MM.1S (cell line): ENCODE measurements at regions not wholly inside any gene's neighbourhood (a gene's known extent, or its start where the extent isn't known, plus 50 kb on each side); places are given as distances from the start of the nearest gene placed in this dataset.

Source experiments
- DNase-seq: peaks from one replicate; pipeline ENCODE4 v3.0.0-alpha.2; 2015
- H2AFZ ChIP-seq: fragments of 300-600 bp; sonication (generic); 2 replicates; pipeline ENCODE4 v1.6.0; 2016; ENCODE audit warnings: antibody characterized with exemption, low read length
- H3F3A ChIP-seq: fragments of 300-600 bp; sonication (generic); 2 replicates; pipeline ENCODE4 v1.6.1; 2016; ENCODE audit warnings: mild to moderate bottlenecking, antibody characterized with exemption, low read length, moderate library complexity, mixed read lengths; ENCODE audit not compliant: insufficient read depth
- H3K27ac ChIP-seq: fragments of 300-600 bp; sonication (generic); 2 replicates; pipeline ENCODE4 v1.5.1; 2016; ENCODE audit warnings: mild to moderate bottlenecking, low read length
- H3K27me3 ChIP-seq: fragments of 300-600 bp; sonication (generic); replicated peaks from 2 replicates; pipeline ENCODE4 v1.6.0; 2016; ENCODE audit warnings: low read length; ENCODE audit not compliant: insufficient read depth
- H3K36me3 ChIP-seq: fragments of 300-600 bp; sonication (generic); replicated peaks from 2 replicates; pipeline ENCODE4 v1.6.1; 2016; ENCODE audit warnings: mild to moderate bottlenecking, low read length, mixed read lengths; ENCODE audit not compliant: insufficient read depth
- H3K4me1 ChIP-seq: fragments of 300-600 bp; sonication (generic); 2 replicates; pipeline ENCODE4 v1.6.1; 2016; ENCODE audit warnings: low read length, mixed read lengths
- H3K4me2 ChIP-seq: fragments of 300-600 bp; sonication (generic); 2 replicates; pipeline ENCODE4 v1.6.0; 2016; ENCODE audit warnings: low read depth, low read length
- H3K4me3 ChIP-seq: fragments of 300-600 bp; sonication (generic); 2 replicates; pipeline ENCODE4 v1.5.1; 2016; ENCODE audit warnings: low read length, mixed read lengths
- H3K79me2 ChIP-seq: fragments of 300-600 bp; sonication (generic); 2 replicates; pipeline ENCODE4 v1.6.1; 2016; ENCODE audit warnings: mixed run types, low read length, mixed read lengths
- H3K9ac ChIP-seq: fragments of 300-600 bp; sonication (generic); 2 replicates; pipeline ENCODE4 v1.6.1; 2016; ENCODE audit warnings: low read length, mixed read lengths
- H3K9me2 ChIP-seq: fragments of 300-600 bp; sonication (generic); replicated peaks from 2 replicates; pipeline ENCODE4 v1.6.1; 2016; ENCODE audit warnings: mild to moderate bottlenecking, low read length, mixed read lengths; ENCODE audit not compliant: insufficient read depth
- H3K9me3 ChIP-seq: fragments of 300-600 bp; sonication (generic); replicated peaks from 2 replicates; pipeline ENCODE4 v1.6.1; 2016; ENCODE audit warnings: mild to moderate bottlenecking, low read length, mixed read lengths; ENCODE audit not compliant: insufficient read depth
- H4K20me1 ChIP-seq: fragments of 300-600 bp; sonication (generic); 2 replicates; pipeline ENCODE4 v1.6.1; 2016; ENCODE audit warnings: mild to moderate bottlenecking, low read length, moderate library complexity, mixed read lengths; ENCODE audit not compliant: insufficient read depth
- EZH2 ChIP-seq: fragments of 300-600 bp; sonication (generic); optimal IDR thresholded peaks from 2 replicates; pipeline ENCODE3; 2017; ENCODE audit warnings: low read depth, mild to moderate bottlenecking, antibody characterized with exemption, low read length, mixed read lengths
- EZH2phosphoT487 ChIP-seq: fragments of 300-600 bp; sonication (generic); IDR thresholded peaks from 2 replicates; pipeline ENCODE4 v1.6.1; 2018; ENCODE audit warnings: antibody characterized with exemption, low read length
- TF ChIP-seq, protein P1 (sequence below): fragments of 300-600 bp; sonication (generic); IDR thresholded peaks from 2 replicates; pipeline ENCODE4 v1.5.1; 2016; ENCODE audit warnings: antibody characterized with exemption, low read length, mixed read lengths

DNA sequence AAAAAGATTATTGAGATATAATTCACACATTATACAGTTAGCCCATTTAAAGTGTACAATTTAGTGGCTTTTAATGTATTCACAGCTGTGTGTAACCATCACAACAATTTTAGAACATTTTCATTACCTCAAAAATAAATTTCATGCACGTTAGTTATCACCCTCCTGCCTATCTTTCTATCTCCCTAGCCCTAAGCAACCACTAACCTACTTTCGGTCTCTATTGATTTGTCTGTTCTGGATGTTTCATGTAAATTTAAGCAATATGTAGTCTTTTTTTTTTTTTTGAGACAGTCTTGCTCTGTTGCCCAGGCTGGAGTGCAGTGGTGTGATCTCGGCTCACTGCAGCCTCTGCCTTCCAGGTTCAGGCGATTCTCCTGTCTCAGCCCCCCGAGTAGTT, 439.4 kb downstream of the PCNX1 start:
- TF ChIP-seq EZH2phosphoT487 (no peak), EZH2 (no peak)
- TF ChIP-seq, protein P1, sequence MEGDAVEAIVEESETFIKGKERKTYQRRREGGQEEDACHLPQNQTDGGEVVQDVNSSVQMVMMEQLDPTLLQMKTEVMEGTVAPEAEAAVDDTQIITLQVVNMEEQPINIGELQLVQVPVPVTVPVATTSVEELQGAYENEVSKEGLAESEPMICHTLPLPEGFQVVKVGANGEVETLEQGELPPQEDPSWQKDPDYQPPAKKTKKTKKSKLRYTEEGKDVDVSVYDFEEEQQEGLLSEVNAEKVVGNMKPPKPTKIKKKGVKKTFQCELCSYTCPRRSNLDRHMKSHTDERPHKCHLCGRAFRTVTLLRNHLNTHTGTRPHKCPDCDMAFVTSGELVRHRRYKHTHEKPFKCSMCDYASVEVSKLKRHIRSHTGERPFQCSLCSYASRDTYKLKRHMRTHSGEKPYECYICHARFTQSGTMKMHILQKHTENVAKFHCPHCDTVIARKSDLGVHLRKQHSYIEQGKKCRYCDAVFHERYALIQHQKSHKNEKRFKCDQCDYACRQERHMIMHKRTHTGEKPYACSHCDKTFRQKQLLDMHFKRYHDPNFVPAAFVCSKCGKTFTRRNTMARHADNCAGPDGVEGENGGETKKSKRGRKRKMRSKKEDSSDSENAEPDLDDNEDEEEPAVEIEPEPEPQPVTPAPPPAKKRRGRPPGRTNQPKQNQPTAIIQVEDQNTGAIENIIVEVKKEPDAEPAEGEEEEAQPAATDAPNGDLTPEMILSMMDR = no peak
- Histone ChIP-seq H3K4me3 (no peak overlapping the region), H3K9me2 (no peaks in the 10 kb centered on the region), H3K27ac (no peak overlapping the region), H3K4me1 (no peaks in the 10 kb centered on the region), H3K36me3 (no peaks in the 10 kb centered on the region), H3K27me3 (no peaks in the 10 kb centered on the region), H3F3A (no peaks in the 10 kb centered on the region), H3K9me3 (no peaks in the 10 kb centered on the region), H3K4me2 (no peak overlapping the region), H4K20me1 (no peaks in the 10 kb centered on the region), H2AFZ (no peak overlapping the region), H3K9ac (no peak overlapping the region), H3K79me2 (peaks cover 30% of the 10 kb centered on the region)
- no peak for DNase-seq

DNA sequence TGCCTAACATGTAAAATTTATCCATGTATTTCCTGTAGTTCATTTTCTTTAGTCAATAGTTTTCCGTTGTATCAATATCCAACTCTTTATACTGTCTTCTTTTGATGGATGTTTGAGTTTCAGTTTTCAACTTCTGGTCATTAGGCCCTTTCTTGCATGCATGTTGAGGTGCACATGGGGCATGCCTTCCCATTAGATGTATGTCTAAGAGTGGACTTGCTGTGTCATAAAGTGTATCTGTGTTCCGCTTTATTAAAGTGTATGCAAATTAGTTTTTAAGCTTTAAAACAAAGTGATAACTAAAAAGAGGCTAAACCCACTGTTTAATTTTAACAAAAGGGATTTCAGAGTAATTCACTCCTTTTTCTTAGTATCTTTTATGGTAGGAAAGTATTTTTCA, 441.1 kb downstream of the PCNX1 start:
- H3K36me3 ChIP-seq = no peaks in the 10 kb centered on the region
- no peak overlapping the region for H3K27ac ChIP-seq
- no peak overlapping the region for H3K9ac ChIP-seq
- H3K9me2 ChIP-seq = no peaks in the 10 kb centered on the region
- H3K4me1 ChIP-seq = no peaks in the 10 kb centered on the region
- H3K4me3 ChIP-seq = no peak overlapping the region
- no peaks in the 10 kb centered on the region for H4K20me1 ChIP-seq
- H3K79me2 ChIP-seq = peaks cover 23% of the 10 kb centered on the region
- no peaks in the 10 kb centered on the region for H3K9me3 ChIP-seq
- no peaks in the 10 kb centered on the region for H3F3A ChIP-seq
- H2AFZ ChIP-seq = no peak overlapping the region
- H3K4me2 ChIP-seq = no peak overlapping the region
- no peak for DNase-seq
- no peak for TF ChIP-seq EZH2phosphoT487
- TF ChIP-seq, protein P1 = no peak
- TF ChIP-seq EZH2 = no peak
- H3K27me3 ChIP-seq = no peaks in the 10 kb centered on the region

DNA sequence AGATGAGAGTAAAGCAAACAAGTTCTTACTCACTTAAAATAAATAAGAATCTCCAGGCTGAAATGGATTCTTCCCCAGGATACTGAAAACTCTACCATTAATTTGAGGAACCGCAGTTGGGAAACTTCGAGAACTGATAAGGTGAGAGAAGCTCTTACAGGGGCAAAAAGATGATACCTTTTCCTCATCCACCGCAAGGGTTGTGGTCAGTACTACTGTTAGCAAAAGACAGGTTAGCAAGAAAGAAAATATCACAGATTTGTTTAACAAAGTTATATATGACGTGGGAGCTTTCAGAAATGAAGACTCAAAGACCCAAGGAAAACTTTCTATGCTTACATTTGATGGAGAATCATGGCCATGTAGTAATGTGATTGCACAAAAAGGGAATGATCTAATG, 441.6 kb downstream of the PCNX1 start:
- Histone ChIP-seq H3K27ac (no peak overlapping the region), H3K9ac (no peak overlapping the region), H4K20me1 (no peaks in the 10 kb centered on the region), H3F3A (no peaks in the 10 kb centered on the region), H3K4me1 (no peaks in the 10 kb centered on the region), H3K9me3 (no peaks in the 10 kb centered on the region), H3K79me2 (peaks cover 20% of the 10 kb centered on the region), H3K36me3 (no peaks in the 10 kb centered on the region), H3K27me3 (no peaks in the 10 kb centered on the region), H3K4me3 (no peak overlapping the region), H2AFZ (no peak overlapping the region), H3K9me2 (no peaks in the 10 kb centered on the region), H3K4me2 (no peak overlapping the region)
- DNase-seq = no peak
- no peak for TF ChIP-seq EZH2
- TF ChIP-seq, protein P1 = no peak
- TF ChIP-seq EZH2phosphoT487 = no peak
